Sciatic nerve (tissue), 2 donors: ENCODE measurements at regions not wholly inside any gene's neighbourhood (a gene's known extent, or its start where the extent isn't known, plus 50 kb on each side); places are given as distances from the start of the nearest gene placed in this dataset.
"Not testable (repeated sequence)": the region's sequence is repeated elsewhere in the genome, so short reads cannot be mapped to it uniquely, and the experiment has no call there.

Experiments
- ATAC-seq: fragments of 200-7000 bp; cut with Tn5 transposase; one replicate; pipeline ENCODE4 v1.9.1; 2020; ENCODE audit warnings: mild to moderate bottlenecking, moderate library complexity
- DNase-seq: peaks from one replicate; pipeline ENCODE4 v3.0.0-alpha.2; 2020; ENCODE audit warnings: low spot score
- intact Hi-C: fragments of 100-400 bp; cut with DNase I; formaldehyde crosslinking; loops from one replicate; pipeline ENCODE4 v1.14.2; 2022
- donor health status: DM: no; HTN: no; CAD: no.
- donor health status: DM: no; HTN: no; CAD: no.

- no peak for DNase-seq
- intact Hi-C loops, result no loop called here
- no peak for ATAC-seq
Observed at GRCh38 chr6:86154852-86155251, 512.2 kb upstream of the SYNCRIP start.

DNA sequence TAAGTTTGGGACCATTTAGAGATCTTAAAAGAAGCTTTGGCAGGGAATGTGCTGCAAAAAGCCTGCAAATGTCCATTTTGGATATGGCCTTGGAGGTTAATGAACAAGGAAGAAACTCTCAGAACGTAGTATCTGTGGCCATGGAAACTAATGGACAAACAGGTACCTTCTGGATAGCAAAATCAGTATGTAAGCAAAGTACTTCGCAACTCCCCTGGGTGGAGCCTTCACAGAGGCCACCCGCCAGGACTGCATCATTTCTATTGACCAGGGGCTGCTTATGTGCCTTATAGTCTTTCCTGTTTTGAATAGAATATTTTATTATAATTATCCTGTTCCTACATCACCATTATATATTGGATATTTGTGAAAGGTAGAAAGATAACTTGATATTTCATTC is 510.8 kb upstream of the SYNCRIP start:
- intact Hi-C loops, result no loop called here
- ATAC-seq (no peak), DNase-seq (no peak)

GRCh38 chr6:86152546-86152945 is 509.9 kb upstream of the SYNCRIP start:
- DNase-seq, result no peak
- intact Hi-C loops, result no loop called here
- ATAC-seq, result no peak

DNA sequence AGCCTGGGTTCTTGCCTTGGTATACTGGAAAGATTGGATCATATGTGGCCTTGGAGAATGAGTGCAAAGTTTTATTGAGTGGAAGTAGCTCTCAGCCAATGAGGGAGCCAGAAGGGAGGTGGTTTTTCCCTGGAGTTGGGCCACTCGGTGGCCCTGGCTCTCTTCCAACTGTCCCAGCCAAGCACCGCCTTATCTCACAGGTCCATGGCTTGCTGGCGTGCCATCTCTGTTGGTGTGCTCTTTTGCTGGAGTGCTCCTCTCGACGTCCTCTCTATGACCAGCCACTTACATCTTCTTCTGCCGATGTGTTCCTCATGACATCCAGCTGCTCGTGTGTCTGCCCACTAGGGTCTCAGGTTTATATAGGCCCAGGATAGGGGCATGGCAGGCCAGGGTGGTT is 505.9 kb upstream of the SYNCRIP start:
- intact Hi-C loops, result no loop called here
- DNase-seq, result no peak
- no peak for ATAC-seq

DNA sequence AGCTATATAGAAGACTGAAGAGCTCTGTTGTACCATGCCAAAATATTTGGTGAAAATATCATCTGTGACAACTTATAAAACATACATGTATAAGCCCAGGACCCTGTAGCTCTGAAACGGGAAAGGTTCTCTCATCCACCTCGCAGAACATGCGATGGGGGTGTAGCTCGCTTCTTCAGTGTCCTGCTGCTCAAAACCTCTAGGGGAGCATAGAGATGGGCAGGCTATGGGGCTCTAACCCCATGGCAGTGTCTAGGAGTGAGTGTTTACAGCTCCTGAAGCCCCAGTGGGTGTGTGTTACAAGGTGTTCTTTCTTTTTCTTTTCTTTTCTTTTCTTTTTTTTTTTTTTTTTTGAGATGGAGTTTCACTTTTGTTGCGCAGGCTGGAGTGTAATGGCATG is 505.2 kb upstream of the SYNCRIP start:
- intact Hi-C loops, result no loop called here
- ATAC-seq, result no peak

DNA sequence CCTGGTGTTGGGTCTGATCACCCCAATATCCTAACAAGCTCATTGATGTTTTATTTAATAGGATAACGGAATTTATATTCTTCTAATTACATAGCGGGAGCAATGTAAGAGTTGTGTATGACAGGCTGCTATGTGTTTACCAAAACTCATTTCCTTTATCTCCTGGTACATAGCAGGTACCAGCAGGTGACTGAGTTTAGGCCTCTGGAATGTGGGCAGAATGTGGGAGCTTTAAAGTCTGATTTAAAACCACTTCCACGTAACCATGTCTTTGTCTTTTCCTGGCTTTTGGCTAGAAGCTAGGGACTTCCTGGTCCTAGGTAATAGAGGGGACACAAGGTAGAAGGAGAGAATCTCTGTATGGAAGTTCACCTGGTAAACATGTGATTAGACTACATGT is 504.6 kb upstream of the SYNCRIP start:
- ATAC-seq, result no peak

More for the DNA sequence above, 505.2 kb upstream of the SYNCRIP start:
- no peak for DNase-seq

GRCh38 chr6:86146751-86147150 is 504.1 kb upstream of the SYNCRIP start:
- intact Hi-C loops, ATAC-seq, DNase-seq: not testable (repeated sequence)

More for the DNA sequence above, 504.6 kb upstream of the SYNCRIP start:
- no peak for DNase-seq
- intact Hi-C loops, result no loop called here

DNA sequence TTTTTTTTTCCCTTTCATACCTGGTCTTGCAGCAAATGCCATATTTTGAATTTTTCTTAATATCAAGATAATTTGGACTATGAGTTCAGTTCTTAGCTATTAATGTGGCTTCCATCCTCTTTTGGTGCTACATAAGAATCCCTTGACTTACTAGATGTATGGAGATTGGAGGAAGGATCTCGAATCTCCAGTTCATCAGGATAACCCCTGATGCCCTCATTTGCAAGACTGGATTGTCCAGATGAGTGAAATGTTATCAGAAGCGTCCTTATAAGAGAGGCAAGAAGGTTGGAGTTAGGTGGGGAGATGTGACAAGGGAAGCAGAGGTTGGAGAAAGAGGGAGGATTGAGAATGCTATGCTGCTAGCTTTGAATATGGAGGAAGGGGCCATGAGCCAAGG is 499.6 kb upstream of the SYNCRIP start:
- ATAC-seq (no peak), DNase-seq (no peak)
- intact Hi-C loops, result no loop called here

DNA sequence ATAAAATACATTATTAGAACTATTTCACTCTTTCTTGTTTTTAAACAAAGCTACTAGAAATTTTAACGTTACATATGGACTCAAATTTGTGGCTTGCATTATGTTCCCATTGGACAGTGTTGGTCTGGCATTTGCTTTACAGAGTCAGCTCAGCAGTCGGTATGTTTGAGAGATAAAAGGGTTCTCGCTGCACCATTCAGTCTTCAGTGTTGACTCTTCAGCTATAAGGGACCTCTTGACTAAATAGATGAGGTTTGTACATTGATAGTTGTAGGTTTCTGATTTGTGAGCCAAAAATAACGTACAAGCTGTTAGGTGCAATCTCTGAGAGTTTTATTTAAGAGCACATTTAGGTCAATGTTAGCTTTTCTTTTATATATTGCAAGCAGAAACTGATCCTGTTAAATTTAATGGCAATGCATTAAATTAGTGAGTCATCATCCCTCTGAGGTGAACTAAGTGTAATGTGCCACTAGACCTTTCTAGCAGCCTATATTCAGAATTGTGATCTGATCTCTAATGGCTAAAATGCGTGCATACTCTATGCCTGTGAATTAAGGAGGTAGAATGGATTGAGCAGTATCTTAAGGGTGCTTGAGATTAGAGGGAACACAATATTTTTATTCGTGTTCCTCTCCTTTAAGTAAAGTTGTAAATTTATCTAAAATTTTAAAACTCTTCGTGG is 485.6 kb upstream of the SYNCRIP start:
- intact Hi-C loops, result no loop called here
- no peak for ATAC-seq
- no peak for DNase-seq

DNA sequence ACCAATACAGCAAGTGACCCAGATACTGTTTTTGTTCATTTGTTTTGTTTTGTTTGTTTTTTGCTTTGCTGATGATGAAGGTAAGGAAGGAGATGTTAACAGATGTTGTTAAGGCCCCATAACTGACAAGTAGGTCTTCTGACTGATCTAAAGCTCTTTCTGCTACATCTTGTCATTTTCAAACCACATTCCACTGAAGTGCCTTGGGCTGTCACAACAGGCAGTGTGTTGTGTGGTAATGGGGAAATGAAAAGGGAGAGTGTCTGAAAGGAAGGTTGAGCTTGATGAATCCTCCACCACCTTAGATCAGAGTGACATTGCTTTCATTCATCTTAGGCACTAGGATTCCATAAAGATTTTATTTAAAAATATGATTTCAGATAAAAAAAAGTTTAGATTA is 479.4 kb upstream of the SYNCRIP start:
- no peak for ATAC-seq
- no peak for DNase-seq
- intact Hi-C loops, result no loop called here

GRCh38 chr6:86118271-86118670 is 475.6 kb upstream of the SYNCRIP start:
- intact Hi-C loops, result no loop called here
- ATAC-seq (no peak), DNase-seq (no peak)

- ATAC-seq (no peak), DNase-seq (no peak)
- intact Hi-C loops, result no loop called here
Observed at GRCh38 chr6:86107985-86108384, 465.3 kb upstream of the SYNCRIP start.

DNA sequence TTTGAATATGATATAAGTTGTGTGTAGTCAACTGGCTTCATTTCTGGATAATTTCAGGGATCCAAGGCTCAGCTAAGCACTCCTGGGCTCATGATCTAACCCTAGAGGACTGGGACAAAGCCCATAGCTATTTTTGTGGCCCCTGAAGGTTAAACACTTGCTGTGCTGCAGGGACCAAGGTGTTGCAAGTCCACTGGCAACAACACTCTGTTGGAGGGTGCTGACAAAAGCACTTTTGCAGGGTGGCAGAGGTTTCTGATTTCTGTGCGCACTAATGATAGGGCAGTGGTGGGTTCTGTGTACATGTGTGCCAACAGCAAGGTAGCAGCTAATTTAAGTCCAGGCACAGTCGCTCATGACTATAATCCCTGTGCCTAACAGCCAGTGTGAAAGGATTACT is 445.3 kb upstream of the SYNCRIP start:
- intact Hi-C loops, result no loop called here
- ATAC-seq, result no peak
- no peak for DNase-seq

DNA sequence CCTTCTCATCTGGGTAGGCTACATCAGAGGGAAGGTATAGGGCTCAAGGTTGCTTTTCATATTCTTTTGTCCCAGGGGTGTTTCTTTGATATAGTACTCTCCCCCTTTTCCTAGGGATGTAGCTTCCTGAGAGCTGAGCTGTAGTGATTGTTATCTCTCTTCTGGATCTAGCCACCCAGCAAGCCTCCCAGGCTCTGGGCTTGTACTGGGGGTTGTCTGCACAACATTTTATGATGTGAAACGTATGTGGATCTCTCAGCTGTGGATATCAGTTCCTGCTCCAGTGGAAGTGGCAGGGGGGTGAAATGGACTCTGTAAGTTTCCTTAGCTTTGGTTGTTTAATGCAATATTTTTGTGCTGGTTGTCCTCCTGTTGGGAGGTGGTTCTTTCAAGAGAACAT is 437.3 kb upstream of the SYNCRIP start:
- intact Hi-C loops, result no loop called here
- no peak for DNase-seq

GRCh38 chr6:86070151-86070550 is 427.5 kb upstream of the SYNCRIP start:
- intact Hi-C loops, result no loop called here
- no peak for DNase-seq
- ATAC-seq, result no peak

More for the DNA sequence above, 437.3 kb upstream of the SYNCRIP start:
- ATAC-seq, result no peak

- intact Hi-C loops, DNase-seq, ATAC-seq: not testable (repeated sequence)
Observed at GRCh38 chr6:86065002-86065401, 422.3 kb upstream of the SYNCRIP start.

DNA sequence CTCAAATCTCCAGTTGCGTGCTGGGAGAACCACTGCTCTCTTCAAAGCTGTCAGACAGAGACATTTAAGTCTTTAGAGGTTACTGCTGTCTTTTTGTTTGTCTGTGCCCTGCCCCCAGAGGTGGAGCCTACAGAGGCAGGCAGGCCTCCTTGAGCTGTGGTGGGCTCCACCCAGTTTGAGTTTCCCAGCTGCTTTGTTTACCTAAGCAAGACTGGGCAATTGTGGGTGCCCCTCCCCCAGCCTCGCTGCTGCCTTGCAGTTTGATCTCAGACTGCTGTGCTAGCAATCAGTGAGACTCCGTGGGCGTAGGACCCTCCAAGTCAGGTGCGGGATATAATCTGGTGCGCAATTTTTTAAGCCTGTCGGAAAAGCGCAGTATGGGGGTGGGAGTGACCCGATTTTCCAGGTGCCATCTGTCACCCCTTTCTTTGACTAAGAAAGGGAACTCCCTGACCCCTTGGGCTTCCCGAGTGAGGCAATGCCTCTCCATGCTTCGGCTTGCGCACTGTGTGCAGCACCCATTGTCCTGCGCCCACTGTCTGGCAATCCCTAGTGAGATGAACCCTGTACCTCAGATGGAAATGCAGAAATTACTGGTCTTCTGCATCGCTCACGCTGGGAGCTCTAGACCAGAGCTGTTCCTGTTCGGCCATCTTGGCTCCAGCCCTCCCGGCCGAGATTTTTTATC is 414.8 kb upstream of the SYNCRIP start:
- ATAC-seq, intact Hi-C loops, DNase-seq: not testable (repeated sequence)

GRCh38 chr6:86045038-86045437 is 402.4 kb upstream of the SYNCRIP start:
- no peak for ATAC-seq
- no peak for DNase-seq
- intact Hi-C loops, result no loop called here

GRCh38 chr6:86042214-86042613 is 399.5 kb upstream of the SYNCRIP start:
- no peak for DNase-seq
- intact Hi-C loops, result no loop called here
- ATAC-seq, result no peak

DNA sequence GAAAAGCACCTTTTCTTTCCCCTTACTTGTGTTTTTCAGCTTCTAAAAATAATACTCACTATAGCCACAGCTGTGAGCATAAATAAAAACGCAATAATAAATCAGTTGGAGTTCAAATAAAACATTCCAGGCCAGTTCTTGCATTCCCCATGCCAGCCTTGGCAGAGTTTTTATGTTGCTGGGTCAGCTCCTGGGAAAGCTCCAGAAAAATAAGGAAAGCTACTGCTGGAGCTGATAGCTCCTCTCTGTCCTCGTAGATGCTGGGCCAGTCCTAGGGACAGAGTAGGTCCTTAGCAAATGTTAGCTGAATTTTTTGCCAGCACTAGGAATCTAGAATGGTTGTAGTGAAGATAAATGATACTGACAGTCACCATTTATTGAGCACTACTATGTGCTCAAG is 389.0 kb upstream of the SYNCRIP start:
- ATAC-seq, result no peak
- intact Hi-C loops, result no loop called here
- no peak for DNase-seq

DNA sequence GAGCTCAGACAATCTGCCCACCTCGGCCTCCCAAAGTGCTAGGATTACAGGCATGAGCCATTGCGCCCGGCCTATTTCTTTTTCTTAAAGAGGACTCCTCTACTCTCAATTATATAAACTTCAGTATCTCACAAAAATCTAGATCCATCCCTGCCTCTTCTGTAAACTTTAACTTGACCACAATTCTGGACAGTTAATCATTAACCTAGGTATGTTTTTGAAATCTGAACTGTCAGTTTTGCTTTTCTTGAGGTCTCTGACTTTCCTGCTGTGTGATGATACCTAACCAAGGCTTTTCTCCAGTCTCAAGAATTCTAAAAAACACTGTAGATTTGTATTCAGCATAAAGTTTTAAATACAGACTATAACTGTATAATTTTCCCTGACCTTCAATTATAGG is 388.2 kb upstream of the SYNCRIP start:
- intact Hi-C loops, result no loop called here
- DNase-seq, result no peak
- ATAC-seq, result no peak
